OCI-LY7 (cell line): ENCODE measurements at regions not wholly inside any gene's neighbourhood (a gene's known extent, or its start where the extent isn't known, plus 50 kb on each side); places are given as distances from the start of the nearest gene placed in this dataset.

Experiments
- BruUV-seq: library from RNA; stranded (reverse); fragments of 400-500 nt; replicated peaks from 2 replicates; lab custom pipeline; 2021; lab: Mats Ljungman, UMichigan
- CTCF ChIA-PET: fragments of 300-600 bp; sonication (Branson Sonifier 250); formaldehyde crosslinking; loops from one replicate; lab custom pipeline; 2022; ENCODE audit warnings: antibody characterized with exemption; ENCODE audit not compliant: unreplicated experiment; lab: Charles Lee
- POLR2A ChIA-PET: fragments of 300-600 bp; sonication (Branson Sonifier 250); formaldehyde crosslinking; loops from one replicate; lab custom pipeline; 2022; ENCODE audit warnings: antibody characterized with exemption; lab: Charles Lee
- DNase-seq: peaks from one replicate; pipeline ENCODE4 v3.0.0-alpha.2; 2015; ENCODE audit warnings: low spot score
- H2AFZ ChIP-seq: fragments of 200-600 bp; sonication (generic), shearing (Covaris generic); 2 replicates; pipeline ENCODE4 v1.6.1; 2014; ENCODE audit warnings: mild to moderate bottlenecking, antibody characterized with exemption, low read length, moderate library complexity
- H3K27ac ChIP-seq: fragments of 200-600 bp; sonication (generic); 2 replicates; pipeline ENCODE4 v1.5.1; 2014; ENCODE audit warnings: mixed run types, low read depth, mild to moderate bottlenecking, moderate library complexity, low read length, inconsistent platforms; ENCODE audit not compliant: poor library complexity, severe bottlenecking
- H3K36me3 ChIP-seq: fragments of 200-600 bp; sonication (generic); 2 replicates; pipeline ENCODE4 v1.6.1; 2014; ENCODE audit warnings: mild to moderate bottlenecking, antibody characterized with exemption, low read length, moderate library complexity, mixed read lengths; ENCODE audit not compliant: insufficient read depth
- H3K4me1 ChIP-seq: fragments of 200-600 bp; sonication (generic); 2 replicates; pipeline ENCODE4 v1.5.1; 2014; ENCODE audit warnings: mild to moderate bottlenecking, low read length; ENCODE audit not compliant: insufficient read depth, poor library complexity, severe bottlenecking
- H3K4me2 ChIP-seq: fragments of 200-600 bp; sonication (generic); 2 replicates; pipeline ENCODE4 v1.6.1; 2014; ENCODE audit warnings: mild to moderate bottlenecking, low read length
- H3K4me3 ChIP-seq: fragments of 200-600 bp; sonication (generic); 2 replicates; pipeline ENCODE4 v1.5.1; 2014; ENCODE audit warnings: mild to moderate bottlenecking, low read depth, low read length; ENCODE audit not compliant: poor library complexity, severe bottlenecking
- H3K79me2 ChIP-seq: fragments of 200-600 bp; sonication (generic); 2 replicates; pipeline ENCODE4 v1.6.1; 2016; ENCODE audit warnings: low read depth, mild to moderate bottlenecking, low read length, moderate library complexity, mixed read lengths; ENCODE audit not compliant: insufficient read depth
- H3K9me2 ChIP-seq: fragments of 200-600 bp; sonication (generic); 2 replicates; pipeline ENCODE4 v1.6.1; 2016; ENCODE audit warnings: mild to moderate bottlenecking, low read length, mixed read lengths; ENCODE audit not compliant: insufficient read depth
- H3K9me3 ChIP-seq: fragments of 200-600 bp; sonication (generic); 2 replicates; pipeline ENCODE4 v1.6.1; 2014; ENCODE audit warnings: mild to moderate bottlenecking, mixed run types, low read length, mixed read lengths
- H4K20me1 ChIP-seq: fragments of 200-600 bp; sonication (generic); 2 replicates; pipeline ENCODE4 v1.6.1; 2014; ENCODE audit warnings: mild to moderate bottlenecking, antibody characterized with exemption, low read length, moderate library complexity, mixed read lengths; ENCODE audit not compliant: insufficient read depth
- EZH2phosphoT487 ChIP-seq: fragments of 200-600 bp; sonication (generic); IDR thresholded peaks from 2 replicates; pipeline ENCODE4 v1.6.1; 2018; ENCODE audit warnings: low read depth, borderline replicate concordance, mild to moderate bottlenecking, mixed run types, antibody characterized with exemption, low read length, moderate library complexity, mixed read lengths
- intact Hi-C: fragments of 100-400 bp; cut with micrococcal nuclease; formaldehyde crosslinking; loops from one replicate; pipeline ENCODE4 v1.10.0; 2022; ENCODE audit not compliant: unreplicated experiment
- TF ChIP-seq, protein P1 (sequence below): fragments of 200-600 bp; sonication (generic); conservative IDR thresholded peaks from 2 replicates; pipeline ENCODE4 v1.5.1; 2014; ENCODE audit warnings: mild to moderate bottlenecking, antibody characterized with exemption, low read length, moderate library complexity, mixed read lengths

DNA sequence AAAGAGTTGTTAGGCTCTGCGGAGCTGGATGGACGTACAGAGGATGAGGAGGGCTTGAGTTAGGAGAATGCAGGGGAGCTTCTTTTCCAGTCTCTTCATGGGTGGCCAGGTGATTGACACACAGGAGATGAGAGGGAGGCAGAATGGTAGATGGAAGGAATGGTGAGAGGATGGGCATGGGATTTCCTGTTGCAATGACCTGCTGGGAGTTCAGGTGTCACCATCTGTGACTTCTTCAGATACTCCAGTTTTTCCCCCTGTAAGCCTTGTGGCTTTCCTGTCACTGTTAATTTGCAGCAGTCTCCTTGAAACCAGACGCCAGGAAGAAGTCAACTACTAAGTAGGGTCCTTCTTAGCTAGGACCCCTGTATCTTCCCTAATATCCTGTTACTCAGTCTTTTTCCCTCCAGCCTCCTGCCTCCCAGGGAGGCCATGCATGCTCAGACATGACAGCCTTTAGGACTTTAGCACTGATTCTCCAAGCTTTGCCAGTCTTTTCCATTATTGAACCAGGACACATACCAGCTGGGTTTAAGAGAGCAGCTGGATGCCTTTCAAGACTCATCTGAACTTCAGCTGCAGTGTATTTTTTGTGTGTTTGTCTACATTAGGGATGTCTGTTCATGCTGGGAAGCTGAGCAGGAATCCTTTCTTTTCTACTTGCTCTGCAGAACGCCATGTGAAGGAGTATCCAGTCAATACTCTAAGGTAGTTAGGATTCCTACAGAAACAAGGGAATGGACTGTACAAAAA lies 67.2 kb upstream of the CD180 start:
- Histone ChIP-seq H3K4me1 (no peaks in the 10 kb centered on the region), H3K79me2 (no peaks in the 10 kb centered on the region), H3K27ac (no peak overlapping the region), H2AFZ (no peak overlapping the region), H3K36me3 (no peaks in the 10 kb centered on the region), H3K9me3 (no peaks in the 10 kb centered on the region), H3K4me3 (no peak overlapping the region), H3K9me2 (no peaks in the 10 kb centered on the region), H4K20me1 (no peaks in the 10 kb centered on the region), H3K4me2 (no peak overlapping the region)
- ChIA-PET CTCF (interaction anchor here (0.6 kb wide), 1 partner anchor 349 kb away, joined by 3 read pairs; no protein-coding TSS in a partner anchor), POLR2A (no interaction called here)
- no peak for DNase-seq
- intact Hi-C loops, result no loop called here
- no TSS peak for BruUV-seq
- TF ChIP-seq EZH2phosphoT487, result no peak
- TF ChIP-seq, protein P1, sequence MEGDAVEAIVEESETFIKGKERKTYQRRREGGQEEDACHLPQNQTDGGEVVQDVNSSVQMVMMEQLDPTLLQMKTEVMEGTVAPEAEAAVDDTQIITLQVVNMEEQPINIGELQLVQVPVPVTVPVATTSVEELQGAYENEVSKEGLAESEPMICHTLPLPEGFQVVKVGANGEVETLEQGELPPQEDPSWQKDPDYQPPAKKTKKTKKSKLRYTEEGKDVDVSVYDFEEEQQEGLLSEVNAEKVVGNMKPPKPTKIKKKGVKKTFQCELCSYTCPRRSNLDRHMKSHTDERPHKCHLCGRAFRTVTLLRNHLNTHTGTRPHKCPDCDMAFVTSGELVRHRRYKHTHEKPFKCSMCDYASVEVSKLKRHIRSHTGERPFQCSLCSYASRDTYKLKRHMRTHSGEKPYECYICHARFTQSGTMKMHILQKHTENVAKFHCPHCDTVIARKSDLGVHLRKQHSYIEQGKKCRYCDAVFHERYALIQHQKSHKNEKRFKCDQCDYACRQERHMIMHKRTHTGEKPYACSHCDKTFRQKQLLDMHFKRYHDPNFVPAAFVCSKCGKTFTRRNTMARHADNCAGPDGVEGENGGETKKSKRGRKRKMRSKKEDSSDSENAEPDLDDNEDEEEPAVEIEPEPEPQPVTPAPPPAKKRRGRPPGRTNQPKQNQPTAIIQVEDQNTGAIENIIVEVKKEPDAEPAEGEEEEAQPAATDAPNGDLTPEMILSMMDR, result no peak

DNA sequence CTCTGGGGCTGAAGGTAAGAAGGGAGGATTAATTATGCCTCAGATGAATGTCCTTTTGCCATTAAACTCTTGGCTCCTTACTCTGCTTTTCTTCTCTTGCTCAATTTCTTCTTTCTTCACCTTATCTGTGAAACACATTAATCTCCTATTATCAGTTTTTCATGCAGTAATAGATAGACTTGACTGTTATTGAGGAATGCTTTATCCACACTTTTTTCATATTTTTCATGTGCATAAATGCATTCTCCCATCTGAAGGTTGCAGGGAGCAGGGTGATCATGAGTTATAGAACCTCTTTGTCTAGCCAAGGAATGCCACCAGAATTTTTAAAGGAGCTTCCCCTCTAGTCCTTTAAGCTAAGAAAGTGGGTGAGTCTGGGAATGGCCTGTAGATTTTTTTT lies 66.4 kb upstream of the CD180 start:
- H3K9me3 ChIP-seq, result no peaks in the 10 kb centered on the region
- H3K4me1 ChIP-seq, result no peaks in the 10 kb centered on the region
- intact Hi-C loops, result no loop called here
- DNase-seq, result no peak
- TF ChIP-seq, protein P1, result no peak
- TF ChIP-seq EZH2phosphoT487, result no peak
- CTCF ChIA-PET, result interaction anchor here (0.6 kb wide), 1 partner anchor 348 kb away, joined by 3 read pairs; no protein-coding TSS in a partner anchor
- no peak overlapping the region for H3K27ac ChIP-seq
- H3K79me2 ChIP-seq, result no peaks in the 10 kb centered on the region
- H3K4me2 ChIP-seq, result no peak overlapping the region
- H3K9me2 ChIP-seq, result no peaks in the 10 kb centered on the region
- no TSS peak for BruUV-seq
- POLR2A ChIA-PET, result no interaction called here
- H2AFZ ChIP-seq, result no peak overlapping the region
- H4K20me1 ChIP-seq, result no peaks in the 10 kb centered on the region
- H3K4me3 ChIP-seq, result no peak overlapping the region
- no peaks in the 10 kb centered on the region for H3K36me3 ChIP-seq

DNA sequence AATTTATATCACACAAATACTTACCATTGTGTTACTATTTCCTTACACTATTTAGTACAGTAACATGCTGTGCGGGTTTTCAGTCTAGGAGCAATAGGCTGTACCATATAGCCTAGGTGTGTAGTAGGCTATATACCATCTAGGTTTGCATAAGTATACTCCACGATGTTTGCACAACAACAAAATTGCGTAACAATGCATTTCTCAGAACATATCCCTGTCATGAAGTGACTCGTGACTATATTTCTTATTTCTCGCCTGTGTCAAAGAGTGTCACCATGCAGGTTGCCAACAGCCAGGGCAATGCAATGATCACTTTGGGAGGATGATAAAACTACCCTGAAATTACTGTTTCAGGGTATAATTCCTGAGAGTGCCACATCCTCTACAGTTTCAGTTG lies 65.6 kb upstream of the CD180 start:
- H2AFZ ChIP-seq, result no peak overlapping the region
- no TSS peak for BruUV-seq

More for the DNA sequence above, 65.6 kb upstream of the CD180 start:
- Histone ChIP-seq H3K27ac (no peak overlapping the region), H3K4me2 (no peak overlapping the region), H3K4me3 (no peak overlapping the region), H3K9me3 (no peaks in the 10 kb centered on the region), H3K9me2 (no peaks in the 10 kb centered on the region), H4K20me1 (no peaks in the 10 kb centered on the region), H3K36me3 (no peaks in the 10 kb centered on the region), H3K79me2 (no peaks in the 10 kb centered on the region), H3K4me1 (no peaks in the 10 kb centered on the region)
- no peak for DNase-seq
- POLR2A ChIA-PET, result no interaction called here
- no peak for TF ChIP-seq EZH2phosphoT487
- TF ChIP-seq, protein P1, result no peak
- CTCF ChIA-PET, result no interaction called here
- intact Hi-C loops, result no loop called here
